Adrenal gland (tissue), 5 donors: ENCODE measurements at regions not wholly inside any gene's neighbourhood (a gene's known extent, or its start where the extent isn't known, plus 50 kb on each side); places are given as distances from the start of the nearest gene placed in this dataset.

Experiments
- POLR2A ChIP-seq, 2 donors: fragments of 450-650 bp; IDR thresholded peaks; one replicate each; pipeline ENCODE4 v1.6.1; 2017; ENCODE audit warnings: antibody characterized with exemption in 2 of 2, mild to moderate bottlenecking in 2 of 2, moderate library complexity in 1 of 2
- TF ChIP-seq, protein P1 (sequence below), 6 experiments: fragments of 450-650 bp in 4 of 6; fragments of 200-600 bp in 2 of 6; sonication (generic) in 1 of 6; IDR thresholded peaks; 1 replicate in 5 of 6; 2 replicates in 1 of 6; pipeline versions ENCODE4 v1.5.1 to v1.8.0; 2016 to 2021; ENCODE audit warnings: antibody characterized with exemption in 6 of 6, mild to moderate bottlenecking in 2 of 6, moderate library complexity in 1 of 6
- donor health status: DM: no; HTN: no; CAD: no.

DNA sequence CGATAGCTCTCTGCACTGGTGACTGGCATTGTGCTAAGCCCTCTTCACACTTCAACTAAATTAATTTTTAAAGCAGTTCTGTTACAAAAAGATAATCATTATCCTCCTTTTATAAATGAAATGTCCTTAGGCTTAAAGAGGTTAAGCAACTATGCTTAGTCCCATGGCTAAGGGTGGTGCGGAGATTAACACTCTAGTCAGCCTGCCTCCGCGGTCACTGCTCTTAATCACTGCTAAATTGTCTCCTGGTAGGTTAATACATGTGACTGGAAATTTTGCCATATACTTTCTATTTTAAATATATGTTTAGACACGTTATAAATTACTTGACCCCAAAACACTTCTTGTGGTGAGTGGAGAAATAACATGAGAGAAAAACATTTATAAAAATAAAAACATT lies 473.7 kb downstream of the CENPC start:
- TF ChIP-seq, protein P1, sequence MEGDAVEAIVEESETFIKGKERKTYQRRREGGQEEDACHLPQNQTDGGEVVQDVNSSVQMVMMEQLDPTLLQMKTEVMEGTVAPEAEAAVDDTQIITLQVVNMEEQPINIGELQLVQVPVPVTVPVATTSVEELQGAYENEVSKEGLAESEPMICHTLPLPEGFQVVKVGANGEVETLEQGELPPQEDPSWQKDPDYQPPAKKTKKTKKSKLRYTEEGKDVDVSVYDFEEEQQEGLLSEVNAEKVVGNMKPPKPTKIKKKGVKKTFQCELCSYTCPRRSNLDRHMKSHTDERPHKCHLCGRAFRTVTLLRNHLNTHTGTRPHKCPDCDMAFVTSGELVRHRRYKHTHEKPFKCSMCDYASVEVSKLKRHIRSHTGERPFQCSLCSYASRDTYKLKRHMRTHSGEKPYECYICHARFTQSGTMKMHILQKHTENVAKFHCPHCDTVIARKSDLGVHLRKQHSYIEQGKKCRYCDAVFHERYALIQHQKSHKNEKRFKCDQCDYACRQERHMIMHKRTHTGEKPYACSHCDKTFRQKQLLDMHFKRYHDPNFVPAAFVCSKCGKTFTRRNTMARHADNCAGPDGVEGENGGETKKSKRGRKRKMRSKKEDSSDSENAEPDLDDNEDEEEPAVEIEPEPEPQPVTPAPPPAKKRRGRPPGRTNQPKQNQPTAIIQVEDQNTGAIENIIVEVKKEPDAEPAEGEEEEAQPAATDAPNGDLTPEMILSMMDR (IDR thresholded peaks at IDR 0.05): no peak
- TF ChIP-seq POLR2A (IDR thresholded peaks at IDR 0.05): no peak
